GM23338 (cell line): ENCODE measurements at regions not wholly inside any gene's neighbourhood (a gene's known extent, or its start where the extent isn't known, plus 50 kb on each side); places are given as distances from the start of the nearest gene placed in this dataset.

ENCODE experiments used
- ATAC-seq: fragments of 200-7000 bp; cut with Tn5 transposase; 3 replicates; pipeline ENCODE4 v1.9.1; 2020
- DNase-seq: peaks from one replicate; pipeline ENCODE4 v3.0.0-alpha.2; 2015; ENCODE audit warnings: low spot score
- H2AFZ ChIP-seq: fragments of 200-600 bp; sonication (generic); 2 replicates; pipeline ENCODE4 v1.8.0; 2016; ENCODE audit warnings: antibody characterized with exemption, mild to moderate bottlenecking, moderate library complexity
- H3F3A ChIP-seq: fragments of 200-600 bp; sonication (generic); replicated peaks from 2 replicates; pipeline ENCODE4 v1.8.0; 2017; ENCODE audit warnings: antibody characterized with exemption, mixed run types, low read depth
- H3K27ac ChIP-seq: fragments of 200-600 bp; sonication (generic); 2 replicates; pipeline ENCODE4 v1.6.1; 2016; ENCODE audit warnings: low read depth
- H3K27me3 ChIP-seq: fragments of 200-600 bp; sonication (generic); 2 replicates; pipeline ENCODE4 v1.8.0; 2016; ENCODE audit warnings: mild to moderate bottlenecking, mixed run types, moderate library complexity; ENCODE audit not compliant: insufficient read depth
- H3K36me3 ChIP-seq: fragments of 200-600 bp; sonication (generic); 2 replicates; pipeline ENCODE4 v1.8.0; 2016; ENCODE audit warnings: mild to moderate bottlenecking; ENCODE audit not compliant: insufficient read depth
- H3K4me1 ChIP-seq: fragments of 200-600 bp; sonication (generic); 2 replicates; pipeline ENCODE4 v1.8.0; 2016; ENCODE audit warnings: mild to moderate bottlenecking, moderate library complexity; ENCODE audit not compliant: insufficient read depth
- H3K4me2 ChIP-seq: fragments of 200-600 bp; sonication (generic); 2 replicates; pipeline ENCODE4 v1.7.1; 2017; ENCODE audit warnings: mixed run types
- H3K4me3 ChIP-seq: fragments of 200-600 bp; sonication (generic); 2 replicates; pipeline ENCODE4 v1.6.1; 2016; ENCODE audit warnings: mixed run types
- H3K79me2 ChIP-seq: fragments of 200-600 bp; sonication (generic); replicated peaks from 2 replicates; pipeline ENCODE4 v1.8.0; 2017; ENCODE audit warnings: mild to moderate bottlenecking; ENCODE audit not compliant: insufficient read depth
- H3K9me2 ChIP-seq: fragments of 200-600 bp; sonication (generic); 2 replicates; pipeline ENCODE4 v1.8.0; 2017; ENCODE audit not compliant: insufficient read depth
- H4K20me1 ChIP-seq: fragments of 200-600 bp; sonication (generic); replicated peaks from 2 replicates; pipeline ENCODE4 v1.8.0; 2017; ENCODE audit warnings: mild to moderate bottlenecking; ENCODE audit not compliant: insufficient read depth
- H3K27ac Mint-ChIP-seq: 2 replicates; pipeline ENCODE4 v1.8.0; 2020; ENCODE audit warnings: inconsistent platforms, mild to moderate bottlenecking, moderate library complexity, mixed read lengths
- H3K27me3 Mint-ChIP-seq: 3 replicates; pipeline ENCODE4 v1.8.0; 2022; ENCODE audit warnings: low read depth, mild to moderate bottlenecking, moderate library complexity, mixed read lengths, inconsistent platforms; ENCODE audit not compliant: insufficient read depth, poor library complexity
- H3K36me3 Mint-ChIP-seq: 3 replicates; pipeline ENCODE4 v1.8.0; 2021; ENCODE audit warnings: low read depth, mild to moderate bottlenecking, inconsistent platforms, moderate library complexity, mixed read lengths
- H3K4me1 Mint-ChIP-seq: 3 replicates; pipeline ENCODE4 v1.8.0; 2020; ENCODE audit warnings: mild to moderate bottlenecking, inconsistent platforms, mixed read lengths
- H3K4me3 Mint-ChIP-seq: 3 replicates; pipeline ENCODE4 v1.8.0; 2021; ENCODE audit warnings: moderate library complexity, mild to moderate bottlenecking, inconsistent platforms, mixed read lengths
- H3K9me3 Mint-ChIP-seq: 3 replicates; pipeline ENCODE4 v1.8.0; 2020; ENCODE audit warnings: moderate library complexity, mild to moderate bottlenecking, inconsistent platforms, mixed read lengths
- CREB1 ChIP-seq: fragments of 250-450 bp; sonication (Bioruptor Pico); IDR thresholded peaks from 2 replicates; pipeline ENCODE4 v1.5.0; 2020; ENCODE audit warnings: low read depth, mild to moderate bottlenecking, moderate library complexity
- CTCF ChIP-seq, 2 experiments: fragments of 200-600 bp in 1 of 2; sonication (generic) in 1 of 2; conservative IDR thresholded peaks; 2 replicates each; pipeline versions ENCODE4 v1.5.1 to v1.6.1; 2016 to 2017; ENCODE audit warnings: antibody characterized with exemption in 2 of 2, low read depth in 2 of 2, mild to moderate bottlenecking in 2 of 2, moderate library complexity in 1 of 2
- ETS1 ChIP-seq: IDR thresholded peaks from 2 replicates; pipeline ENCODE4 v1.6.1; 2016; ENCODE audit warnings: antibody characterized with exemption
- EZH2 ChIP-seq: fragments of 200-600 bp; sonication (generic); IDR thresholded peaks from one replicate; pipeline ENCODE4 v1.8.0; 2017; ENCODE audit warnings: antibody characterized with exemption, mild to moderate bottlenecking, low read depth; ENCODE audit not compliant: unreplicated experiment
- EZH2phosphoT487 ChIP-seq: fragments of 200-600 bp; sonication (generic); IDR thresholded peaks from one replicate; pipeline ENCODE4 v1.8.1; 2018; ENCODE audit warnings: antibody characterized with exemption; ENCODE audit not compliant: unreplicated experiment
- JUNB ChIP-seq: IDR thresholded peaks from one replicate; pipeline ENCODE4 v1.6.1; 2016; ENCODE audit warnings: antibody characterized with exemption; ENCODE audit not compliant: unreplicated experiment
- NANOG ChIP-seq: IDR thresholded peaks from 2 replicates; pipeline ENCODE4 v1.6.1; 2016; ENCODE audit warnings: antibody characterized with exemption, borderline replicate concordance
- POLR2AphosphoS5 ChIP-seq: IDR thresholded peaks from 2 replicates; pipeline ENCODE4 v1.6.1; 2016; ENCODE audit warnings: antibody characterized with exemption, low read depth
- STAT1 ChIP-seq: IDR thresholded peaks from one replicate; pipeline ENCODE4 v1.6.1; 2016; ENCODE audit warnings: antibody characterized with exemption; ENCODE audit not compliant: unreplicated experiment
- ZNF114 ChIP-seq: fragments of 250-450 bp; sonication (Bioruptor Pico); IDR thresholded peaks from 2 replicates; pipeline ENCODE4 v1.5.0; 2020; ENCODE audit warnings: mild to moderate bottlenecking, moderate library complexity
- ZNF331 ChIP-seq: fragments of 250-450 bp; sonication (Bioruptor Pico); IDR thresholded peaks from 2 replicates; pipeline ENCODE4 v1.5.0; 2020; ENCODE audit warnings: low read depth, mild to moderate bottlenecking, moderate library complexity
- TF ChIP-seq, protein P1 (sequence below): fragments of 250-450 bp; sonication (Bioruptor Pico); IDR thresholded peaks from 2 replicates; pipeline ENCODE4 v1.5.0; 2020; ENCODE audit warnings: mild to moderate bottlenecking, moderate library complexity
- TF ChIP-seq, protein P2 (sequence below): IDR thresholded peaks from one replicate; pipeline ENCODE4 v1.6.1; 2018; ENCODE audit warnings: antibody characterized with exemption; ENCODE audit not compliant: unreplicated experiment

DNA sequence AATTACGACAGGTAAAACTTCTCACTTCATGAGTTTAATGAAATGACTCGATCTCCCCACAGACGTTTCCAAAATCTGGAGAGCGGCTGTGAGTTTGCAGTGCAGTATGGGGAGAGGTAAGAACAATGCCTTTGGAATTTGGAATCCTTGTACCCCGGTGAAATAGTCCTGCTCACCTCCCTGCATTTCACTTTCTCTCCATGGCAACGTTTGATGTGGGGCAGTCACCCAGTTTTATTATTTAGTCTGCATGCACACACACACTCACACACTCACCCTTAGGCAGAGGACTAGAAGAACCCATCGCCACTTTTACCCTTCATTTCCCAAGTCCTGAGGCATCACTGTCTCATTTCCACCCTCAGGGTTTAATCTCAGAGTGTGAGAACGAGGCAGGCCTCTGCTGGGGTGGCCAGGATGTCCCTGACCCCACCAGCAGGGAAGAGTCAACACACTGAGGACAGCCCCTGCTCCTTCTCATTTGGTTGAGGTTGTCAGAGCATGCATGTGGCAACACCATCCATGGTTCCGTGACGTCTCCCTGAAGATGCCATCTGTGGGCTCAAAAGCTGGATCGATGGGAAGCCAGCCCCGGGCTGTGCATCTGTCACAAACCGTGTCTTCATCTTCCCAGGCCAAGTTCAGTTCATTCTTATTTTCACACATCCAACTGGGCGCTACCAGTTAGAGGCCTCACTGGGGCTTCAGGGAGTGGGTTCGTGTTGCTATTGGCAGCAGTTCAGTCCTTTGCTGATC, 119.8 kb upstream of the TRIM2 start:
- TF ChIP-seq EZH2phosphoT487 (no peak), JUNB (no peak), POLR2AphosphoS5 (no peak), EZH2 (no peak), CREB1 (no peak), ZNF114 (CRISPR knock-in tag) (no peak), ZNF331 (CRISPR knock-in tag) (no peak), NANOG (no peak), STAT1 (no peak), ETS1 (no peak), CTCF (conservative IDR thresholded peaks at IDR 0.05; ENCODE audit: low read depth in 2 of 2) (no peak)
- TF ChIP-seq, protein P1, sequence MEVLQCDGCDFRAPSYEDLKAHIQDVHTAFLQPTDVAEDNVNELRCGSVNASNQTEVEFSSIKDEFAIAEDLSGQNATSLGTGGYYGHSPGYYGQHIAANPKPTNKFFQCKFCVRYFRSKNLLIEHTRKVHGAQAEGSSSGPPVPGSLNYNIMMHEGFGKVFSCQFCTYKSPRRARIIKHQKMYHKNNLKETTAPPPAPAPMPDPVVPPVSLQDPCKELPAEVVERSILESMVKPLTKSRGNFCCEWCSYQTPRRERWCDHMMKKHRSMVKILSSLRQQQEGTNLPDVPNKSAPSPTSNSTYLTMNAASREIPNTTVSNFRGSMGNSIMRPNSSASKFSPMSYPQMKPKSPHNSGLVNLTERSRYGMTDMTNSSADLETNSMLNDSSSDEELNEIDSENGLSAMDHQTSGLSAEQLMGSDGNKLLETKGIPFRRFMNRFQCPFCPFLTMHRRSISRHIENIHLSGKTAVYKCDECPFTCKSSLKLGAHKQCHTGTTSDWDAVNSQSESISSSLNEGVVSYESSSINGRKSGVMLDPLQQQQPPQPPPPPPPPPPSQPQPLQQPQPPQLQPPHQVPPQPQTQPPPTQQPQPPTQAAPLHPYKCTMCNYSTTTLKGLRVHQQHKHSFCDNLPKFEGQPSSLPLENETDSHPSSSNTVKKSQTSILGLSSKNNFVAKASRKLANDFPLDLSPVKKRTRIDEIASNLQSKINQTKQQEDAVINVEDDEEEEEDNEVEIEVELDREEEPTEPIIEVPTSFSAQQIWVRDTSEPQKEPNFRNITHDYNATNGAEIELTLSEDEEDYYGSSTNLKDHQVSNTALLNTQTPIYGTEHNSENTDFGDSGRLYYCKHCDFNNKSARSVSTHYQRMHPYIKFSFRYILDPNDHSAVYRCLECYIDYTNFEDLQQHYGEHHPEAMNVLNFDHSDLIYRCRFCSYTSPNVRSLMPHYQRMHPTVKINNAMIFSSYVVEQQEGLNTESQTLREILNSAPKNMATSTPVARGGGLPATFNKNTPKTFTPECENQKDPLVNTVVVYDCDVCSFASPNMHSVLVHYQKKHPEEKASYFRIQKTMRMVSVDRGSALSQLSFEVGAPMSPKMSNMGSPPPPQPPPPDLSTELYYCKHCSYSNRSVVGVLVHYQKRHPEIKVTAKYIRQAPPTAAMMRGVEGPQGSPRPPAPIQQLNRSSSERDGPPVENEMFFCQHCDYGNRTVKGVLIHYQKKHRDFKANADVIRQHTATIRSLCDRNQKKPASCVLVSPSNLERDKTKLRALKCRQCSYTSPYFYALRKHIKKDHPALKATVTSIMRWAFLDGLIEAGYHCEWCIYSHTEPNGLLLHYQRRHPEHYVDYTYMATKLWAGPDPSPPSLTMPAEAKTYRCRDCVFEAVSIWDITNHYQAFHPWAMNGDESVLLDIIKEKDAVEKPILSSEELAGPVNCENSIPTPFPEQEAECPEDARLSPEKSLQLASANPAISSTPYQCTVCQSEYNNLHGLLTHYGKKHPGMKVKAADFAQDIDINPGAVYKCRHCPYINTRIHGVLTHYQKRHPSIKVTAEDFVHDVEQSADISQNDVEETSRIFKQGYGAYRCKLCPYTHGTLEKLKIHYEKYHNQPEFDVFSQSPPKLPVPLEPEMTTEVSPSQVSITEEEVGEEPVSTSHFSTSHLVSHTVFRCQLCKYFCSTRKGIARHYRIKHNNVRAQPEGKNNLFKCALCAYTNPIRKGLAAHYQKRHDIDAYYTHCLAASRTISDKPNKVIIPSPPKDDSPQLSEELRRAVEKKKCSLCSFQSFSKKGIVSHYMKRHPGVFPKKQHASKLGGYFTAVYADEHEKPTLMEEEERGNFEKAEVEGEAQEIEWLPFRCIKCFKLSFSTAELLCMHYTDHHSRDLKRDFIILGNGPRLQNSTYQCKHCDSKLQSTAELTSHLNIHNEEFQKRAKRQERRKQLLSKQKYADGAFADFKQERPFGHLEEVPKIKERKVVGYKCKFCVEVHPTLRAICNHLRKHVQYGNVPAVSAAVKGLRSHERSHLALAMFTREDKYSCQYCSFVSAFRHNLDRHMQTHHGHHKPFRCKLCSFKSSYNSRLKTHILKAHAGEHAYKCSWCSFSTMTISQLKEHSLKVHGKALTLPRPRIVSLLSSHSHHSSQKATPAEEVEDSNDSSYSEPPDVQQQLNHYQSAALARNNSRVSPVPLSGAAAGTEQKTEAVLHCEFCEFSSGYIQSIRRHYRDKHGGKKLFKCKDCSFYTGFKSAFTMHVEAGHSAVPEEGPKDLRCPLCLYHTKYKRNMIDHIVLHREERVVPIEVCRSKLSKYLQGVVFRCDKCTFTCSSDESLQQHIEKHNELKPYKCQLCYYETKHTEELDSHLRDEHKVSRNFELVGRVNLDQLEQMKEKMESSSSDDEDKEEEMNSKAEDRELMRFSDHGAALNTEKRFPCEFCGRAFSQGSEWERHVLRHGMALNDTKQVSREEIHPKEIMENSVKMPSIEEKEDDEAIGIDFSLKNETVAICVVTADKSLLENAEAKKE (CRISPR knock-in tag): no peak
- TF ChIP-seq, protein P2, sequence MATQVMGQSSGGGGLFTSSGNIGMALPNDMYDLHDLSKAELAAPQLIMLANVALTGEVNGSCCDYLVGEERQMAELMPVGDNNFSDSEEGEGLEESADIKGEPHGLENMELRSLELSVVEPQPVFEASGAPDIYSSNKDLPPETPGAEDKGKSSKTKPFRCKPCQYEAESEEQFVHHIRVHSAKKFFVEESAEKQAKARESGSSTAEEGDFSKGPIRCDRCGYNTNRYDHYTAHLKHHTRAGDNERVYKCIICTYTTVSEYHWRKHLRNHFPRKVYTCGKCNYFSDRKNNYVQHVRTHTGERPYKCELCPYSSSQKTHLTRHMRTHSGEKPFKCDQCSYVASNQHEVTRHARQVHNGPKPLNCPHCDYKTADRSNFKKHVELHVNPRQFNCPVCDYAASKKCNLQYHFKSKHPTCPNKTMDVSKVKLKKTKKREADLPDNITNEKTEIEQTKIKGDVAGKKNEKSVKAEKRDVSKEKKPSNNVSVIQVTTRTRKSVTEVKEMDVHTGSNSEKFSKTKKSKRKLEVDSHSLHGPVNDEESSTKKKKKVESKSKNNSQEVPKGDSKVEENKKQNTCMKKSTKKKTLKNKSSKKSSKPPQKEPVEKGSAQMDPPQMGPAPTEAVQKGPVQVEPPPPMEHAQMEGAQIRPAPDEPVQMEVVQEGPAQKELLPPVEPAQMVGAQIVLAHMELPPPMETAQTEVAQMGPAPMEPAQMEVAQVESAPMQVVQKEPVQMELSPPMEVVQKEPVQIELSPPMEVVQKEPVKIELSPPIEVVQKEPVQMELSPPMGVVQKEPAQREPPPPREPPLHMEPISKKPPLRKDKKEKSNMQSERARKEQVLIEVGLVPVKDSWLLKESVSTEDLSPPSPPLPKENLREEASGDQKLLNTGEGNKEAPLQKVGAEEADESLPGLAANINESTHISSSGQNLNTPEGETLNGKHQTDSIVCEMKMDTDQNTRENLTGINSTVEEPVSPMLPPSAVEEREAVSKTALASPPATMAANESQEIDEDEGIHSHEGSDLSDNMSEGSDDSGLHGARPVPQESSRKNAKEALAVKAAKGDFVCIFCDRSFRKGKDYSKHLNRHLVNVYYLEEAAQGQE: no peak
- Histone ChIP-seq H3K4me2 (no peak overlapping the region), H3K4me3 (no peak overlapping the region), H3K36me3 (no peaks in the 10 kb centered on the region), H3K4me1 (peaks cover 40% of the 10 kb centered on the region), H3K27me3 (no peaks in the 10 kb centered on the region), H3K27ac (no peak overlapping the region), H3K9me2 (0 out of 2 replicates have a peak, but pooled peaks cover 3% of the 10 kb centered on the region), H2AFZ (peak overlapping the region; percentile 25), H4K20me1 (no peaks in the 10 kb centered on the region), H3K79me2 (no peaks in the 10 kb centered on the region), H3F3A (no peaks in the 10 kb centered on the region; the same call in 1 of the 2 replicates)
- Mint-ChIP-seq H3K9me3 (no peaks in the 10 kb centered on the region), H3K27ac (0 out of 2 replicates have a peak overlapping the region, but pooled peaks have one; percentile 38), H3K4me3 (no peak overlapping the region), H3K4me1 (peaks cover 54% of the 10 kb centered on the region), H3K36me3 (no peaks in the 10 kb centered on the region), H3K27me3 (peaks cover 13% of the 10 kb centered on the region)
- ATAC-seq: no peak
- DNase-seq: no peak
